ENCODE measurements at regions not wholly inside any gene's neighbourhood (a gene's known extent, or its start where the extent isn't known, plus 50 kb on each side); places are given as distances from the start of the nearest gene placed in this dataset.
"Not testable (repeated sequence)": the region's sequence is repeated elsewhere in the genome, so short reads cannot be mapped to it uniquely, and the experiment has no call there.

DNA sequence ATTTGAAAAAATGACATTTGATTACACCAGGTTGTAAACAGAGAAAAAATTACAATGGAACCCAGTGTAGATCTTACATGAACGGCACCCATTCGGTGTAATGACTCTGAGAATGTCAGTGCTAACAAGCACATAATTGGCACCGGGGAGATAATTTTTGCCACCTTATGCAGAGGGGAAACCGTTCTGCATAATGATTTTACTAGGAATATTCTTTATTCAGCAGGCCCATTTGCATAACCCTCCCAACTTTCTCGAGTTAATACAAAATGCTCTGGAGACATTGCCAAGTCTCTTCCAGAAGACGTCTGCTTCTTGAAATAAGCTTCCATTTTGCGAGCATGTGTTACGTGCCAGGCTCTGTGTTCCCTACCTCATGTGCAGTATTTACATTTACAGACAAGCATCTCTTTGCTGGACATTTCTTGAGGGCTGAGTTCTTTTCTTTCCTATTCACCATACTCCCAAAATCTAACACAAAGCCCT is 275.8 kb downstream of the MIAT start:
- no peak for DNase-seq

DNA sequence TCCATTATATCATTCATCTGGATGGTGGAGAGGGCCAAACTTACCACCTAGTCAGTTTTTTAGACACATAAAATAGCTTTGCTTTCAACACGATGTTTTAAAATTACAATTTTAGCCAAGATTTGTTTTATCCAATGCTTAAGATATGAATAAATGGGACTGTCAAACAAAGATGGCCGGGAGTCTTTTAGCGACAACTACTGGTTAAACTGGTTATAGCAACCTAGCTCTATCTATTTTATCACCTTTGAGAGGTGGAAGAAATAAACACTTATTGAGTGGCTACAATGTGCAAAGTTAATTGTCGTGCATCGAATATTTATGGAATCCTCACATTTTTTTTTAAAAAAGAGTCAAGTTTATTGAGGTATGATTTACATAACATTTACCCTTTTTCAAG is 279.8 kb downstream of the MIAT start:
- DNase-seq = no peak

DNA sequence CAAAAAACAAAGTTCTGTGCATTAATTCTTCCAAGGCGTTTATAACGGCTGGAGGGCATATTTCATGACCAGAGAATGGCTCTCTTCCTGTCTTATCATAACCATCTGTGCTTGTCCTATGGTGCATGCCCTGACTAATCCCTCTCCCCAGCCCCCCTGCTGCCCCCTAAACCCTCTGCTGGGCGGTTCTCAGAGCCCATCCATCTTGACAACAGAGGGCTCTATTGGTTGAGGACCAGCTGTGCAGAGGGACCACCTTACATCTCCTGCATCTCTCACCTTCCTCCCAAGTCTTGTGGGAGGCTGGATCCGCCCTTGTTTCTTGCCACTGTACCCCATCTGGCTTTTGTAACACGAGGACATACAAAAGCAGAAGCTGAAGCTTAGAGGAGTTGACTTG is 282.1 kb downstream of the MIAT start:
- DNase-seq = no peak

DNA sequence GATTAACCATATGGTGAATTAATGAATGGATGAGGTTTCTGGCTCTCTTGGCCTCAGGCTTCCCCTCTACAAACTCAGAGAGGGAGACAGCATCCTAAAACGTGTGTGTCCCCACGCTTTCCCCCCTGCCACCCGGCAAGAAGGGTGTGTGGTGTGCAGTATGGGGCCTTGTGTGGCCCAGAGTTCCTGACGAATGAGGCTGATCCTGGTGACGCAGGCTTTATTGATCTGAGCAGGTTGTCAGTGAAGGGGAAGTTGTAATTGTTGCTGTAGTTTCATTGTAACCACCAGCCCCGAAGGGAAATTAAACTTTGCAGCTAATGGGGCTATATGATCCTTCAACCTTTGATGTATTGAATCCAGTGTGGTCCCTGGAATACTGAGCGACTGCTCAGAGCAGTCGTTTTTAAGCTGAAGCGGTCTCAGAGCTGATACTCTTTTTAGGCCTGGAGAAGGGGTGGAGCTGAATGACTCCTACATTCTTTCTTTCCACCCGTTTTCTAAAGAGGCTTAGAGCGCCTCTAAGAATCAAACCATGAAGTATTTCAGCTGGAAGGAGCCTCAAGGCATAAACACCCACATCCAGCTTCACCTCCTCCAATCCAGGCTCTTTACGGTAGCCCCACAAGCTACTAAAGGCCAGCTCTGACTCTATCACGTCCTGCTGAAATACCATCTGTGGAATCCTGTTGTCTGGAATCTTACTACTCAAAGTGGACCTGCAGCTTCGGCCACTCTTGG is 284.7 kb downstream of the MIAT start:
- no peak for DNase-seq

DNA sequence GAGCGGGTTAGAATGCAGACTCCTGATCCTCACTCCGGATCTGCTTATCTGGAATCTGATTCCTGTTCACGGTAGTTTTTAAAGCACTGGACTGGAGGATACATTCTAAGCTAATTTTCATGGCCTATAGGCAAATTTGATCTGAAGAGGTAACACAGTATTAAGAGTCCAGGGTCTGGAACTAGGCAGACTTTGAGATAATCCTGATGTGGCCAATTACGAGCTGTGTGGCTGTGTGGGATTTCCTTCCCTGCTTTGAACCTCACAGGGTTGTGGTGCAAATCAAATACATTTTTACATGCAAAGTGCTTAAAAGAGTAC is 285.2 kb downstream of the MIAT start:
- no peak for DNase-seq

DNA sequence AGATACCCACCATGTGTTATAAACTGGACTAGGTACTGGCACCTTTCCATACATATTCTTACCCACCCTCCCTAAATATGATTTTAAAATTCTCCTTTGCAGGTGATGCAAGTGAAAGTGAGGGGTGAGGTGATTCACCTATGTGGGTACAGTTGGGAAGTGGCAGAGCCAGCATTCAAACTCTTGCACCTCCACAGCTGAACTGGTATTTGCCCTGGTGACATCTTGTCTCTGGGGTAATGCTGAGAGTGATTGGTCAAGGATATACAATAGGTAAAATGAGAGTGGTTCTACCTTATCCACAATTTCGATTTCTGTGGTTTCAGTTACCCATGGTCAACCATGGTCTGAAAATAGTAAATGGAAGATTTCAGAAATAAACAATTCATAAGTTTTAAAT is 288.2 kb downstream of the MIAT start:
- no peak for DNase-seq

DNA sequence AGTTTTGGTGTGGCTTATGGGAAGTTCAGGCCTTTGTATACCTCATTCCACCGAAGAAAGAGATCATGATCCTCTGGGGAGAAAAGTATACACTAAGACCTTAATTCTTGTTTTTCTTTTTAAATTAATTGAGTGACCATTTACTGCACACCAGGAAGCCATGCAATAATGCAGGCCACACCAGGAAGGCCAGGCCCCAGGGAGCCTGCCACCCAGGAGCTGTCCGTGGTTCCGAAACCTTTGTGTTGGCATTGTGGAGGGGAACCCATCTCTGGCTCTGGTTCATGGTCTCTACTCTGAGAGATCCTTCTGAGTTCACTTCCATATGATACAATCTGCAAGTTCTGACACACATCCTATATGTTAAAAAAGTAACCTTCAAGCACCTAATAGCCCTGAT is 291.8 kb downstream of the MIAT start:
- DNase-seq = no peak

DNA sequence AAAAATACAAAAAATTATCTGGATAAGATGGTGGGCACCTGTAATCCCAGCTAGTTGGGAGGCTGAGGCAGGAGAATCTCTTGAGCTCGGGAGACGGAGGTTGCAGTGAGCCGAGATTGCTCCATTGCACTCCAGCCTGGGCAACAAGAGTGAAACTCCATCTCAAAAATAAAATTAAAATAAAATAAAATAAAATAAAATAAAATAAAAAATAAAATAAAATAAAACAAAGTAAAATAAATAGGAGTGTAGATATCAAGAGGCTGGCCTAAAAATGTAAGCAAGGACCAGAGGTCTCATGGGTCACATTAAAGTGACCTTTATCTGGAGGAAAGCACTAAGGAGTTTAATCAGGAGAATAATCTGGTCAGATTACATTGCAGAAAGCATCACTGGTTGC is 293.8 kb downstream of the MIAT start:
- not testable (repeated sequence) for DNase-seq

DNA sequence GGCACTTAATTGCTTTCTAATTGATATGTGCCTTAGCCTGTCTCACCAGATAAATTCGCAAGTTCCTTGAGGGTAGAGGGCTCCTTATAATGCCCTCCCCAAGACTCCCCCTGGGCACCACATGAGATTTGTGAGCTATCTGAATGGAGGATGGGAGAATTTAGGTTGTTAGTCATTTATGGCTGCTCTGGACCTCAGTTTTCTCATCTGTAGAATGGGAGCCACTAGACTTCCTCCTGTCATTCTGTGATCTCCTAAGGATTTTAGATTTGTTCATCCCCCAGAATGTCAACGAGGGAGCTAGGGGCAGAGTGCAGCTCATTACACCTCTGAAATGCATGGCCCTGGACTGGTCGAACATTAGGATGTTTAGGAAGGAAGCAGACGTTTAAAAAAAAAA is 294.6 kb downstream of the MIAT start:
- no peak for DNase-seq

DNA sequence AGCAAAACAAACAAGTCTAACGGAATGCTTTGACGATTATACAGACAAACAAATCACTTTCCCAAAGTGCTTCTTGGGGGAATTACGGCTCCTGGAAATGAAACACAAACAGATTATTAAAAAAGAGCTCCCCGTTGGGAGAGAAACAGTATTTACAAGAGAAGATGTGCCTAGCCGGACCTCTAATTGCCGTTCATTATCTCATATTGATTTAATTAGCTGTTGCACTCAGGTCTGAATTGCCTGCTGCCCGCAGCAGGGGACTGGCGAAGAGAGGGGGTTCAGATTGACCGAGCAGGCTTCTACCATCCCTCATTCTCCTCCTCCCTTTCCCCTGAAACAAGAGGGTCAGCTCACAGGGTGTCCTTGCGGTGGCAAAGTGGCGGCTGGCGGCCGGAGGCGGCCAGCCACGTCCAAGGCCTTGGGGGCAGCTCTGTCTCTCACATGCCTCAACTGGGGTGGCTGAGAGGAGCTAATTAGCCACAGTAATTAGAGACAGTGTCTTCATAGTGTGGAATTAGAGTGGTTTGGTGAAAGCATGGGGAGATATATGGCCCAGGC is 295.1 kb downstream of the MIAT start:
- no peak for DNase-seq

DNA sequence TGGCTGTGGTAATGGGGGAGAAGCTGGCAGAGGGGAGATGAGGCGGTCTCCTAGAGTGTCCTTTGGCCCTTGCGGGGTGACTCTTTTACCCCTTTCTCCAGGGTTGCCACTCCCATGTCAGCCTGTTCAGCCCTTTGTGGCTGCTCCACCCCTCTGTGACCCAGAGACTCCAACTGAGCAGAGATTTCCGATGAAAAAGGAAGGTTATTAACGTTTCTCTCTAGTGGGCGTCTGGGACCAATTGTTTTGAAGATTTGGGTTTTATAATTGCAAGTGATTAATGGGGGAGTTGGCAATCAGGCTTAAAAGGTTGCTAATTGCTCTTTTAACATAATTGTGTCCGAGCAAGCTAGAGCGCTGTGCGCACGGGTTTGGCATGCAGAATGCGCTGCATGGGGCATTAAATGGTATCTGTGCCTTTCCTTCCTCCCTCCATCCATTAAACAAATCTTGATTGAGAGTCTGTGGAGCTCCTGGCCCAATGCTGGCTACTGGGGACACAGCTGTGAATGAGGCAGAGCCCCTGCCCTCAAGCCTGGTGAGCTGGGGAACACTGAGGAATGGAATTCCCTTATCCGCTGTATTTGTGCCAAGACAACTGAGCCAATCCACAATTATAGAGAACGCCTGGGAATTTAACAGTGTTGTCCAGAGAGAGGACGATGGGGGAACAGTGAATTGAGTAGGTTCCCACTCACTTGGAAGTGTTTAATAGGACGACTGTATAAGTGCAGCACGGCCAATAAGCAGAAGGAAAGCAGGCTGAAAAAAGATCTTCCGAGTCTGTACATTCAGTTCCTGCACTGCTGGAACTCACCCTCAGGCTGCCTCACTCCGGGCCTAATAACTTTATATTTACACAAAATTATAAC is 295.9 kb downstream of the MIAT start:
- DNase-seq = no peak

DNA sequence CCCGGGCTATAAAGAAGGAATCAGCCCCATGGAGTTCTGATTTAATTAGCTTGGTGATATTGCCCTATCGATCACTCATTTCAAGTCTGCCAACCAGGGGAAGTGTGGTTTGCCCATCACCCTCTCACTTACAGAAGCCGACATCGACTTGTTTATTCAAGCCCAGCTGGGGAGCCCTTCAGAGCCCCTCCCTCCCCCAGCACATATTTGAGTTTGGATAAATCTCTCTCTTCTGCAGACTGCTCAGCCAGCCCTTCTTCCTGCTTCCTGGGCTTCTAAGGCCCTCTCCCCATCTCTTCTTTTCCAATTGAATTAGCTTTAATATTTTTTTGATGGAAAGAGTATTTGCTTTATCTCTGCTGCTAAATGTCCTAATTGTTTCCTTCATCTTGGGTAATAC is 299.0 kb downstream of the MIAT start:
- no peak for DNase-seq

DNA sequence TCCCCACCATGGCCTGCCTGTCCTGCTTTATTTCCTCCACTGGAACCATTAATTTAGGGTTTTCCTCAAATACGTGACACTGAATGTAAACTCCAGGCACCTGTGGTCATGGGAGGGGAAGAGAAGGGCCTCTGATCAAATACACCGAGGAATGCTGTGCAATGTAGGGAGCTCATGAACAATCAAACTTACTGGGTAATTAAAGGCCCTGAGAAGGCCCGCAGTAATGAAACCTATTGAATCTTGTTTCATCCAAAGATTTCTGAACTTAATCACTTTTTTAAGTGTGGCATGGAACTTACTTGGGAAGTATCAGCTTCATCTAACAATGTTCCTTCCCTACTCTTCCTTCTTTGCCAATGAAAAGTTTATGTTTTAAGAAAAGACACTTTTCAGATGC is 299.8 kb downstream of the MIAT start:
- DNase-seq = no peak

DNA sequence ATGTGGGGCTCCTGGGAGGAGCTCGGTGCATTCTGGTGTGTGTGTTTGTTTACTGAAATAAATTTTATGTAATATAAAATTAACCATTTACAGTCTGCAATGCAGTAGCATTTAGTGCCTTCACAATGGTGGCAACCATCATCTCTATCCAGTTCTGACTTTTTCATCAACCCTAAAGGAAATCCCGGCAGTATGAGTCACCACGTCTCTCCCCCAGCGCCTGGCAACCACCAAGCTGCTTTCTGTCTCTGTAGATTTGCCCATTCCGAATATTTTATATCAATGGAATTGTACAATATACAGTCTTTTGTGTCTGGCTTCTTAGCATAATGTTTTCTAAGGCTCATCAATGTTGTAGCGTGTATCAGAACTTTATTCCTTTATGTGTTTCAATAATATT is 300.5 kb downstream of the MIAT start:
- no peak for DNase-seq

DNA sequence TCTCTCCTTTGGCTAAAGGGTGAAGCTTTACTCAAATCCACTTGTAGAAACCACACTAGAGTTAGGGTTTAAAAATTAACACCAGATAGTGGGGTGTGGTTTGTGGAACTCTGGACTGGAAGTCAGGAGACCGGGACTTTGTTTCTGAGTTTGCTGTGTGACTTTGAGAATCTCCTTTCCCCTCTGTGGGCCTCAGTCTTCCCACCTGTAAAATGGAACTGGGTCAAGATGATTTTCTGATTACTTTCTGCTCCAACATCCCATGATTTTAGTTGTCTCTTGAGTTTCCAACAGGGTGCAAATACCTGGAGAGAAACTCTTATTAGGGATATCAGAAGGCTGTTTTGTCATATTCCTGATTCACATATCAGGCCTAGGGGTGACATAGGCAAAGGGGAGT is 301.0 kb downstream of the MIAT start:
- DNase-seq = no peak

DNA sequence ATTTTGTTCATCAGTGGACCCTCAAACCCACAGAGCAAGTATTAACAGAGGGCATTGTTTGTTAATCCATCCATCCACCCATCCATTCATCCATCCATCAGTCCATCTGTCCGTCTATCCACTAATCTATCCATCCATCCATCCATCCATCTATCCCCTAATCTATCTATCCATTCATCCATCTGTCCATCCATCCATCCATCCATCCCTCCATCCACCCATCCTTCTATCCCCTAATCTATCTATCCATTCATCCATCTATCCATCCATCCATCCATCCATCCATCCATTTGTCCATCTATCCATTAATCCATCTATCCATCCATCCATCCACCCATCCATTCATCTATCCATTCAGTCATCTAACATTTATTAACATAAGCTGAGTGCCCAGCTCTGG is 307.3 kb downstream of the MIAT start:
- no peak for DNase-seq

DNA sequence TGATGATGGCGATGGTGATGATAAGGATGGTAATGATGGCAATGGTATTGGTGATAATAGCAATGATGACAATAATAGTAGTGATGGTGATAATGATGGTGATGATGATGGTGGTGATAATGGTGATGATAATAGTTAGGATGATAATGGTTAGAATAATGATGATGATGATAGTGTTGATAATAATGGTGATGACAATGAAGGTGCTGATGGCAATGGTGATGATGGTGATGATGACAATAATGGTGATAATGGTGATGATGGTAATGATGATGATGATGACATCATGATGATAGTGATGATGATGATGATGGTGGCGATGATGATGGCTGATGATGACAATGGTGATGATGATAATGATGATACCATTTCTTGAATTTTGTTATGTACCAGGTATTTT is 309.9 kb downstream of the MIAT start:
- no peak for DNase-seq

DNA sequence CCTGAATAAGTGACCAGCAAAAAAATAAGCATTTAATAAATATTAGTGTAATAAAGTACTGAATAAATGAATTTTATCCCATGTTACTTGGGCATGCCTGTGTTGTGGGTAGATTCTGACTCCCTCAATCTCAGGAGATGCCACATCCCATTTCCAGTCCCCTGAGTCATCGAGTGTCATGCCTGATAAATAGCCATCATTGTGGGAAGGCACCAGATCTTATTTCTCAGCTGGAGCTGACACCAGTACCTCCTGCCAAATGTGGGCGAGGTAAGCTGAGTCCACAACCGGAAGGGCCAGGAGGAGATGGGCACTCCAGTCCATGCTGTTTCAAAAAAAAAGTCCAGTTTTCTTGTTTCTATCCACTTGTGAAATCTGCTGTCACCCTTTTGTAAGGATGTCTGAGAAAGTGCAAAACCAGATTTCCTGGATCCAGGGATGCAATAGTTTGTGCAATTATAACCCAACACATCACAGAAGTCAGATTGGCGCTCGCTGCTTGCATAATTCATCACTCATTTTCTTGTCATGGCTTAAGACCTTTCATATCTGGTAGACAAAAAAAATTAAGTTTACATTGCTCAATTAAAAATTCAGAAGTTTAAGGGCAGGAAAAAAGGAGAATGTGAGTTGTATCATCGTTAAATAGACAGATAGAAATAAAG is 311.6 kb downstream of the MIAT start:
- DNase-seq = no peak

DNA sequence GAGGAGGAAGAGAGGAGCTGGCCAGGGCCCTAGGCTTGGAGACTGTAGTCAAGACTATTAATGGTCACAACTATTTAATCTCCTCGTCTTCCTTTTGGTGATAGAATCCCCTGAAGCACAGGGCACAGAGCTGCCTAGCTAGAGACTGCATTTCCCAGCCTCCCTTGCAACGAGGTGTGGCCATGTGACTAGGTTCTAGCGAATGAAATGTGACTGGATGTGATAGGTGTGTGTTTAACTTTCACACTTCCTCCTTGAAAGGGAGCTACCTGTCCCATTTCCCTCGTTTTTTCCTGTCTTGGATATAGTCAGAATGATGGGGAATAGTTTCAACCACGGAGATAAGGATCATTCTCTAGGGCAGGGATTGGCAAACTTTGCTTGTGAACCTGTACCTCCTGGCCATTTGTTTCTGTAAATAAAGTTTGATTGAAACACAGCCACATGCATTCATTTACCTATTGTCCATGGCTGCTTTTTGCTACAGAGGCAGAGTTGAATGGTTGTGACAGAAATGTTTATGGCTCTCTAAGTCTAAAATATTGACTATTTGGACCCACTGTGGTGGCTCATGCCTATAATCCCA is 313.5 kb downstream of the MIAT start:
- DNase-seq = no peak

DNA sequence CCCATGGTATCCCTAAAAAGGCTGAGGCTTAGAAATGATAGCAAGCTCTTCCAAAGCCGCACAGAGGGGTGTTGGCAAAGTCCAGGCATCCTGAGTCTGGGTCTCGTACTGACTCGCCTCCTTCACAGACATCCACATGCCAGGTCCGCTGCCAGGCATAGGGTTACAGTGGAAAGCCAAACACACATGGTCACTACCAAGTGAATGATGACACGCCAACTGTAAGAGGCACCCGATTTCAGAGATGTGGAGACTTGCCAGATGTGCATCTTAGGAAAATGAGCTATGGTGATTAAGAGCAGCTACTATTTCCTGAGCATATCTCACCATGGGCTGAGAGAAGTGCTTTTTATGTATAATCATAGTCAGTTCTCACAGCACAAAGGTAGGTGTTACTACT is 314.9 kb downstream of the MIAT start:
- DNase-seq = no peak

DNA sequence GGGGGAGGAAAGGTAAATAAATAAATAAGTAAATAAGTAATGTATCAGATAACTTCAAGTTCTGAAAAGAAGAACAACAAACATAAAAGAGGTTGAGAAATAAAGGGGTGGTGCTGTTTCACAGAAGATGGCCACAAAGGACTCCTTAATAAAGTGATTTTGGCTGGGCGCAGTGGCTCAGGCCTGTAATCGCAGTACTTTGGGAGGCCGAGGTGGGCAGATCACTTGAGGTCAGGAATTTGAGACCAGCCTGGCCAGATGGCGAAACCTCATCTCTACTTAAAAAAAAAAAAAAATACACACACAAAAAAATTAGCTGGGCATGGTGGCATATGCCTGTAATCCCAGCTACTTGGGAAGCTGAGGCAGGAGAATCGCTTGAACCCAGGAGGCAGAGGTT is 315.5 kb downstream of the MIAT start:
- not testable (repeated sequence) for DNase-seq

DNA sequence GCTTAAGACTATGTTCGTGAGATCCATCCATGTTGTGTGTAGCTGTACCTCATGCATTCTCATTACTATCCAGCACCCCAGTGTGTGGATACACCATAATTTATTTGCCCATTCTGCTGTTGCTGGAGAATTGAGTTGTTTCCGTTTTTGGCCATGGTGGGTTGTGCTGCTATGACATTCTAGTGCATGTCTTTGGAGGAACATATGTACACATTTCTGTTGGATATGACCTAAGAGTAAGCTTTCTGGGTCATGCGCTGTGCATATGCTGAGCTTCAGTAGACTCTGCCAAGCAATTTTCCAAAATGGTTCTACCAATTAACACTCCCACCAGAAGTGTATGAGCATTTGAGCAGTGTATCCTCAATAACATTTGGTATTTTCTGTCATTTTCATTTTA is 316.6 kb downstream of the MIAT start:
- DNase-seq = no peak
